ENCODE measurements at regions not wholly inside any gene's neighbourhood (a gene's known extent, or its start where the extent isn't known, plus 50 kb on each side); places are given as distances from the start of the nearest gene placed in this dataset.

DNA sequence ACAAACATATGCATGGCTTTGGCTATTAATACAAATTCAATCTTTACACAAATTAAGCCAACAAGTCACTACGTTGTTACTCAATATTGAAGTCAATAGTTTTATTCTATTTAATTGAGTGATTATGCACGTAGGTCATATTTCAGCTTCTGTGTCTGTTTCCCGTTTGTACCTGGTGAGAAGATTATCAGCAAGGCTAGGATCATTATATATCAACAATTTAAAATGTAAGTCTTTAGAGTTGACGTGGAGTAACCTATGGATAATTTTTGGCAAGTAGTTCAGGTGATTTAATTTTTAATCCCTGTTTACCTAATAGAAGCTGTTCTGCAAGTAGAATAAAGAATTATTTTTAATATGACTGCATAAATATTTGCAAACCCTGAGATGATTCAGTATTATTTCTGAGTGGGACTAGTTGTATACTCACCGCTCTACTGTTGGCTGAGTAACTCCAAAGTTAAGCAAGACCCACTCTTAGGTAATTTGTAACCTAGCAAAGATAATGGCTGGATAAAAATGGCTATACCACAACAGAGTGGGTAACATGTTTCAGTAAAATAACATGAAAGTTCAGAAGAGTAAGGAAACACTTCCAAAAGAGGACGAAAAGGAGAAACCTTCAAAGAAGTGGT is 161.0 kb downstream of the HGF start:
- TF ChIP-seq, protein P1, sequence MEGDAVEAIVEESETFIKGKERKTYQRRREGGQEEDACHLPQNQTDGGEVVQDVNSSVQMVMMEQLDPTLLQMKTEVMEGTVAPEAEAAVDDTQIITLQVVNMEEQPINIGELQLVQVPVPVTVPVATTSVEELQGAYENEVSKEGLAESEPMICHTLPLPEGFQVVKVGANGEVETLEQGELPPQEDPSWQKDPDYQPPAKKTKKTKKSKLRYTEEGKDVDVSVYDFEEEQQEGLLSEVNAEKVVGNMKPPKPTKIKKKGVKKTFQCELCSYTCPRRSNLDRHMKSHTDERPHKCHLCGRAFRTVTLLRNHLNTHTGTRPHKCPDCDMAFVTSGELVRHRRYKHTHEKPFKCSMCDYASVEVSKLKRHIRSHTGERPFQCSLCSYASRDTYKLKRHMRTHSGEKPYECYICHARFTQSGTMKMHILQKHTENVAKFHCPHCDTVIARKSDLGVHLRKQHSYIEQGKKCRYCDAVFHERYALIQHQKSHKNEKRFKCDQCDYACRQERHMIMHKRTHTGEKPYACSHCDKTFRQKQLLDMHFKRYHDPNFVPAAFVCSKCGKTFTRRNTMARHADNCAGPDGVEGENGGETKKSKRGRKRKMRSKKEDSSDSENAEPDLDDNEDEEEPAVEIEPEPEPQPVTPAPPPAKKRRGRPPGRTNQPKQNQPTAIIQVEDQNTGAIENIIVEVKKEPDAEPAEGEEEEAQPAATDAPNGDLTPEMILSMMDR (IDR thresholded peaks at IDR 0.05; ENCODE audit: insufficient read depth, low read depth, low read length, missing control alignments) = no peak
- H3K4me3 ChIP-seq (ENCODE audit: low read depth, low read length) = no peak overlapping the region
- DNase-seq (ENCODE audit: low read depth) = no peak

DNA sequence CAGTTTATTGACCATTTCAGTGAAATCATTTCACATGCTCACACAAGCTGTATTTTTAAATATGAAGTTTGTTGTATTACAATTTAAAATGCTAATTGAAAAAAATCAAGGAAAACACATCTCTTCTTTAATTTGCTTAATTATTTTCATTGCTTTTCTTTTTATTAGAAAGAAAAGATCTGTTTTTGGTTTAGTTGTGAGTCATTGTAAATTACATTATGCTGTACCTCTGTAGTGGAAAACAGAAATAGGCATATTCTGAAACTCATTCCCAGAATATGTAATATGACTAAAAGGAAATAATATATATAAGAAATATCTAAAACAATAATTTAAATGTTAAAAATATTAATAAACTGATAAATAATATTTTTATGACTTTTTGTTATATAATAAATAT is 161.9 kb downstream of the HGF start:
- DNase-seq (ENCODE audit: low read depth) = no peak
- TF ChIP-seq, protein P1 (IDR thresholded peaks at IDR 0.05; ENCODE audit: insufficient read depth, low read depth, low read length, missing control alignments) = no peak
- H3K4me3 ChIP-seq (ENCODE audit: low read depth, low read length) = no peak overlapping the region

DNA sequence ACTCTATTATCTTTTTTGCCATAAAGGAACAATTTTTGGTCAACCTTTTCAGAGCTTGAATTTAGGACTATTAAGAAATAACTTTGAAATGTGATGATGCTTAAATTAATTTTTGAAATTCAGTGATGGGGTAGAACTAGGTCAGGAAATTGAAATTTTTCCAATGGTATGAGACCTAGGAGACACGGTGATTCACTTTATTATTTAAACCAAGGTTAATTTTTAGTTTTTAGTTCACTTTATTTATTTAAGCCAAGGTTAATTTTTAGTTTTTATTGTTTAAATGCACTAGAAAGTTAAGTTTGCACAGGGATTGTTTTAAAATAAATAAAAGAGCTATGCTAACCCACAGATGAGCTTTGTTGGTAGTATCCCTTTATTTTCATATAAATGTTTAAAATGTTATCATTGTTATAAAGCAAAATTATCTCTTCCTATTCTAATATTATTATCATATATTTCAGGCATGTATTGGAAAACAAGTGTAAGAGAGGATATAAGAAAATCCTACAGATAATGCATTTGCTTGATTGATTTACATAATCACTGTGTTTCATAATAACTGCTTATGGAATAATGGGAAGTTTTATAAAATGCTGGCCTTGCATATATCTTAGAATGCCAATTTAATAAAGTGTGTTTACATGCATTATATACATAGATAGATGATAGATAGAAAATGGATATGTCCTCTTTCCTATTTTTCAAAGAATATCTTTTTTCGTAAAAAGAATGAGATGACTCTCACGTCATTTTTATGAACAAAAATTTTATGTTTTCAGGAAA is 163.6 kb downstream of the HGF start:
- no peak for DNase-seq (ENCODE audit: low read depth)
- H3K4me3 ChIP-seq (ENCODE audit: low read depth, low read length) = no peak overlapping the region
- TF ChIP-seq, protein P1 (IDR thresholded peaks at IDR 0.05; ENCODE audit: insufficient read depth, low read depth, low read length, missing control alignments) = no peak

DNA sequence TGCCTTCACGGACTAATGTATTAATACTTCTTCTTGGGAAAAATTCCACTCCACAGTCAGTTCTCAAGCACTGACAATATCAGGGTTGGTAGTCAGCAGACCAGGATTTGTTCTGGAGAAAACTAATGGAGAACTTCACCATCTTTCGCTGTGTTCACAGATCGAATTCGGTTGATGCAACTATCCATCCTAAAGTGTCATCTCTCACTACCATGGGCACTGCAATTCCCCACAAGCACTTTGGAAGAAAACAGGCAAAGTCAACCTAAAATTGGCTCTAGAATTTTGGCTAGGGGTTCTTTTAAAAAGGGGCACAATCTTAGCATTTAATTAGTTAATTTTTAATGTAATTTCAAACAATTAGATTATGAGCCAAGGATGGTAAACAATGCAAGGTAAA is 164.4 kb downstream of the HGF start:
- TF ChIP-seq, protein P1 (IDR thresholded peaks at IDR 0.05; ENCODE audit: insufficient read depth, low read depth, low read length, missing control alignments) = no peak
- no peak overlapping the region for H3K4me3 ChIP-seq (ENCODE audit: low read depth, low read length)
- no peak for DNase-seq (ENCODE audit: low read depth)

DNA sequence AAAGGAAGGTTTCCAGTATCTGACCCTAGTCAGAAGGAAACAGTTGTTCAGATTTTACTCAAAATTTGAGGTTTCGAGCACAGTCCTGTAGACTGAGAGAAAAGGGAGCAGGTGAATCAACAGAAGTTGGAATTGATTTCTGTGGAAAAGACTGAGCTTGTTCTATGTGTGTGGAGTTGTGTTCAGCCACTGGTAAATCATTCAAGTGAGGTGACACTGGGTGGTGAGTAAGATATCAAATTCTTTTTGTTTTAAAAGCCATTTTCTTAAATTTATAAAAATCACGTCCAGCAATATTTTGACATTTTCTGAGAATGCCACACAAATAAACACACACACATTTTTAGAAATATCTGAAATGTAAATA is 165.1 kb downstream of the HGF start:
- TF ChIP-seq, protein P1 (IDR thresholded peaks at IDR 0.05; ENCODE audit: insufficient read depth, low read depth, low read length, missing control alignments) = no peak
- H3K4me3 ChIP-seq (ENCODE audit: low read depth, low read length) = no peak overlapping the region
- no peak for DNase-seq (ENCODE audit: low read depth)

DNA sequence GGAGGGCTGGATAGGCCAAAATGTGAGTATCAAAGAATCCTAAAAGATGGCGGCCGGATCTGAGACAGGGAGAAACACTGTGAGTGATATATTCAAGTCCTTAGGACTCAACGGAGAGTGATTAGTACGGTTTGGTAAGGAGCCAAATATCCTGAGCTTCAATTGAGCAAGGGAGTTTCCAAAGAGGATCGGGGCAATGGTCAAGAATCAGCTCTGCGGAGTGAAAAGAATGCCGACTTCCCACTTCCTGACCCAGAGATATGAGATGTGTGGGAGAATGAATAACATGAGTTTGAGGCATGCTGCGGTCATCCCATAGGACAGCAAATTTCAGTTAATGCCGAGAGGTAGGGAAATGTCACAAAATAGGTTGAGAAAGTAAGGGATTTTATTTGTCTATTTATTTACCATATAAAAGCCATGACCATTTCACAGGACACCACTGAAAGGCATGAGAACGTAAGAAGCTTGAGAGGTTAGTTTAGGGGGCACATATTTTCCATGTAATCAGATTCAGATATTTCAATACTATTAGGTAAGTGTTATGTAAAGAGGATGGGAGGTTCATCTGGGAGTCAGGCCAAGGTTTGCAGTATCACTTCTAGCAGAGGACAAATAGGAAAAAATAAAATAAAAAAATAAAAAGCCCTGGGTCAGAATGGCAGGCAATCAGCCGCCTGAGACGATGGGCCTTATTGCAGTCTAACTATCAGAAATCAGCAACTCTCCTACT is 165.6 kb downstream of the HGF start:
- TF ChIP-seq, protein P1 (IDR thresholded peaks at IDR 0.05; ENCODE audit: insufficient read depth, low read depth, low read length, missing control alignments) = no peak
- H3K4me3 ChIP-seq (ENCODE audit: low read depth, low read length) = no peak overlapping the region
- DNase-seq (ENCODE audit: low read depth) = no peak
